HepG2 (cell line): ENCODE measurements at regions not wholly inside any gene's neighbourhood (a gene's known extent, or its start where the extent isn't known, plus 50 kb on each side); places are given as distances from the start of the nearest gene placed in this dataset.

Source experiments
- ATAC-seq: fragments of 200-7000 bp; cut with Tn5 transposase; 3 replicates; pipeline ENCODE4 v1.9.1; 2020; ENCODE audit warnings: mild to moderate bottlenecking, moderate library complexity
- BruUV-seq: library from RNA; stranded (reverse); fragments of 400-500 nt; replicated peaks from 2 replicates; lab custom pipeline; 2021; lab: Mats Ljungman, UMichigan
- CTCF ChIA-PET: fragments of 300-600 bp; formaldehyde crosslinking; extraction: SDS; loops from one replicate; lab custom pipeline; 2021; ENCODE audit warnings: low total read pairs, inconsistent platforms, low intra/inter-chr PET ratio; lab: Yijun Ruan, JAX
- POLR2A ChIA-PET: fragments of 350-600 bp; sonication (Branson Sonifier 250); formaldehyde crosslinking; loops from one replicate; lab custom pipeline; 2020; ENCODE audit warnings: antibody characterized with exemption, inconsistent platforms; lab: Yijun Ruan, JAX
- DNase-seq: peaks from one replicate; pipeline ENCODE4 v3.0.0-alpha.2; 2015; ENCODE audit warnings: low spot score
- FAIRE-seq: peaks from 3 replicates; lab custom pipeline; 2011; peaks lifted over from hg19 to GRCh38; lab: Jason Lieb, UNC
- H2AFZ ChIP-seq: one replicate; pipeline ENCODE4 v1.6.1; 2011; ENCODE audit warnings: low read length, inconsistent platforms
- H3K27ac ChIP-seq: fragments of 300-600 bp; 3 replicates; pipeline ENCODE4 v1.8.0; 2011; ENCODE audit warnings: mixed run types, mild to moderate bottlenecking, mixed read lengths, low read length, inconsistent platforms; ENCODE audit not compliant: insufficient read depth; ENCODE audit errors: extremely low read length
- H3K27me3 ChIP-seq, 2 experiments: fragments of 200-600 bp in 1 of 2; 2 replicates in 1 of 2; 3 replicates in 1 of 2; pipeline versions ENCODE4 v1.6.0 to v1.8.0; 2011; ENCODE audit warnings: low read length in 2 of 2, mild to moderate bottlenecking in 2 of 2, moderate library complexity in 2 of 2, inconsistent platforms in 1 of 2; ENCODE audit not compliant: insufficient read depth in 2 of 2, control insufficient read depth in 1 of 2
- H3K36me3 ChIP-seq, 2 experiments: fragments of 200-600 bp in 1 of 2; replicated peaks in 1 of 2; 2 replicates in 1 of 2; 3 replicates in 1 of 2; pipeline versions ENCODE4 v1.5.1 to v1.8.0; 2011; ENCODE audit warnings: low read length in 2 of 2, inconsistent platforms in 1 of 2; ENCODE audit not compliant: insufficient read depth in 2 of 2, control insufficient read depth in 1 of 2
- H3K4me1 ChIP-seq: 2 replicates; pipeline ENCODE4 v1.5.1; 2012; ENCODE audit warnings: low read length, inconsistent platforms; ENCODE audit not compliant: insufficient read depth
- H3K4me2 ChIP-seq: 2 replicates; pipeline ENCODE4 v1.6.0; 2011; ENCODE audit warnings: low read depth, low read length, inconsistent platforms
- H3K4me3 ChIP-seq, 3 experiments: fragments of 200-600 bp in 1 of 3; sonication (generic), shearing (Covaris generic) in 1 of 3; replicated peaks in 1 of 3; 2 replicates each; pipeline ENCODE4 v1.5.1; 2011 to 2016; ENCODE audit warnings: low read length in 3 of 3, inconsistent platforms in 2 of 3, low read depth in 2 of 3, mild to moderate bottlenecking in 2 of 3, control low read depth in 1 of 3, mixed read lengths in 1 of 3; ENCODE audit not compliant: insufficient read depth in 1 of 3
- H3K79me2 ChIP-seq: one replicate; pipeline ENCODE4 v1.6.1; 2011; ENCODE audit warnings: low read length, inconsistent platforms; ENCODE audit not compliant: insufficient read depth
- H3K9ac ChIP-seq: 2 replicates; pipeline ENCODE4 v1.6.0; 2011; ENCODE audit warnings: mild to moderate bottlenecking, low read depth, low read length, inconsistent platforms; ENCODE audit not compliant: insufficient read depth
- H3K9me3 ChIP-seq: 2 replicates; pipeline ENCODE4 v1.5.1; 2012; ENCODE audit warnings: mild to moderate bottlenecking, low read length
- H4K20me1 ChIP-seq: 2 replicates; pipeline ENCODE4 v1.6.0; 2011; ENCODE audit warnings: inconsistent platforms, mild to moderate bottlenecking, low read length, moderate library complexity; ENCODE audit not compliant: insufficient read depth
- FOXA3 ChIP-seq: IDR thresholded peaks from 2 replicates; pipeline ENCODE4 v1.6.1; 2016; ENCODE audit warnings: missing genetic modification reagents, missing compliant biosample characterization
- SMARCC2 ChIP-seq: fragments of 450-650 bp; IDR thresholded peaks from 2 replicates; pipeline ENCODE4 v1.6.1; 2017; ENCODE audit warnings: antibody characterized with exemption, mild to moderate bottlenecking
- ZBTB1 ChIP-seq: sonication (generic); formaldehyde crosslinking; IDR thresholded peaks from 2 replicates; pipeline ENCODE4 v1.4.0; 2020; ENCODE audit warnings: missing genetic modification reagents, borderline replicate concordance
- ZEB1 ChIP-seq: IDR thresholded peaks from 2 replicates; pipeline ENCODE4 v1.6.1; 2012; ENCODE audit warnings: mild to moderate bottlenecking, low read depth, inconsistent platforms; ENCODE audit not compliant: insufficient replicate concordance
- ZNF292 ChIP-seq: sonication (generic); formaldehyde crosslinking; IDR thresholded peaks from 2 replicates; pipeline ENCODE4 v1.8.1; 2022; ENCODE audit warnings: mild to moderate bottlenecking, low read depth, missing genetic modification reagents, borderline replicate concordance
- ZNF331 ChIP-seq: sonication (generic); formaldehyde crosslinking; IDR thresholded peaks from 2 replicates; pipeline ENCODE4 v1.4.0; 2020; ENCODE audit warnings: missing genetic modification reagents
- ZNF674 ChIP-seq: sonication (generic); formaldehyde crosslinking; IDR thresholded peaks from 2 replicates; pipeline ENCODE4 v1.5.0; 2020; ENCODE audit warnings: low read depth, mild to moderate bottlenecking, missing genetic modification reagents
- WGBS: methylation state at CpG from one replicate; pipeline ENCODE4 v1.1.6; 2017; ENCODE audit warnings: low lambda C conversion rate; 5-methylcytosine and 5-hydroxymethylcytosine counted together
- in situ Hi-C: cut with HindIII; loops from 2 replicates; pipeline ENCODE4 v1.10.0; 2017; ENCODE audit warnings: low pct_unique_long_range_greater_than_20kb; ENCODE audit not compliant: extremely low pct_ligation_motif_present
- intact Hi-C: fragments of 100-400 bp; cut with micrococcal nuclease; formaldehyde crosslinking; loops from one replicate; pipeline ENCODE4 v1.10.0; 2022; ENCODE audit not compliant: unreplicated experiment
- TF ChIP-seq, protein P1 (sequence below): sonication (generic); formaldehyde crosslinking; IDR thresholded peaks from 2 replicates; pipeline ENCODE4 v1.4.0; 2020; ENCODE audit warnings: missing genetic modification reagents, borderline replicate concordance
- TF ChIP-seq, protein P2 (sequence below): sonication (generic); formaldehyde crosslinking; IDR thresholded peaks from 2 replicates; pipeline ENCODE4 v1.4.0; 2020; ENCODE audit warnings: mild to moderate bottlenecking, low read depth, missing genetic modification reagents
- TF ChIP-seq, protein P3 (sequence below): sonication (generic); formaldehyde crosslinking; IDR thresholded peaks from 2 replicates; pipeline ENCODE4 v1.4.0; 2020; ENCODE audit warnings: missing genetic modification reagents

DNA sequence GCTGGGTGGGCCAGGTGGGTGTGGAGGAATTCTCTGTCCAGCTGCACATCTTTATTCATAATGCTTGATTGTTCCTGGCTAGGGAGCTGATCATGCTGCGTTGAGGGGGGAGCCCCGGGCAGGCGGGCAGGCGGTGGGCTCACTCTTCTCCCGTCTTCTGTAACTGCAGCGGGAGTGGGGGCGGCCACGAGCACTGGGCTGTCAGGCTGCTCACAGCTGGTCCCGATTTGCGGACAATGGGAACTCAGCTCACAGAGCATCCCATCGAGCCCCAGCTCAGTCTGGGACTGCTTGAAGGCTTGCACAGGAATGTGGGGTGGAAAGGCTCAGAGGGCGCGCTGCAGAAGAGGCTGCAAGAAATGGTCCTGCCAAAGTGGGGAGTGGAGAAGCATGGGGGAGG is 63.8 kb downstream of the EFNB1 start:
- in situ Hi-C loops (no loop called here), intact Hi-C loops (no loop called here)
- no peaks in the 10 kb centered on the region for H3K36me3 ChIP-seq
- ChIA-PET POLR2A (no interaction called here), CTCF (no interaction called here)
- H3K9me3 ChIP-seq: no peaks in the 10 kb centered on the region
- no peak overlapping the region for H3K4me3 ChIP-seq
- no peaks in the 10 kb centered on the region for H3K79me2 ChIP-seq
- H3K4me1 ChIP-seq: peaks cover 9% of the 10 kb centered on the region; the same call in 1 of the 2 replicates
- H3K27ac ChIP-seq: no peak overlapping the region
- ATAC-seq: no peak
- no peak for FAIRE-seq
- no peaks in the 10 kb centered on the region for H3K27me3 ChIP-seq
- no peak overlapping the region for H3K4me2 ChIP-seq
- no peaks in the 10 kb centered on the region for H4K20me1 ChIP-seq
- no peak overlapping the region for H2AFZ ChIP-seq
- 79% methylated on average over 3 of the region's 13 CpGs for WGBS
- H3K9ac ChIP-seq: no peak overlapping the region
- no peak for TF ChIP-seq ZNF331
- no peak for TF ChIP-seq ZNF292 (CRISPR knock-in tag)
- TF ChIP-seq, protein P1, sequence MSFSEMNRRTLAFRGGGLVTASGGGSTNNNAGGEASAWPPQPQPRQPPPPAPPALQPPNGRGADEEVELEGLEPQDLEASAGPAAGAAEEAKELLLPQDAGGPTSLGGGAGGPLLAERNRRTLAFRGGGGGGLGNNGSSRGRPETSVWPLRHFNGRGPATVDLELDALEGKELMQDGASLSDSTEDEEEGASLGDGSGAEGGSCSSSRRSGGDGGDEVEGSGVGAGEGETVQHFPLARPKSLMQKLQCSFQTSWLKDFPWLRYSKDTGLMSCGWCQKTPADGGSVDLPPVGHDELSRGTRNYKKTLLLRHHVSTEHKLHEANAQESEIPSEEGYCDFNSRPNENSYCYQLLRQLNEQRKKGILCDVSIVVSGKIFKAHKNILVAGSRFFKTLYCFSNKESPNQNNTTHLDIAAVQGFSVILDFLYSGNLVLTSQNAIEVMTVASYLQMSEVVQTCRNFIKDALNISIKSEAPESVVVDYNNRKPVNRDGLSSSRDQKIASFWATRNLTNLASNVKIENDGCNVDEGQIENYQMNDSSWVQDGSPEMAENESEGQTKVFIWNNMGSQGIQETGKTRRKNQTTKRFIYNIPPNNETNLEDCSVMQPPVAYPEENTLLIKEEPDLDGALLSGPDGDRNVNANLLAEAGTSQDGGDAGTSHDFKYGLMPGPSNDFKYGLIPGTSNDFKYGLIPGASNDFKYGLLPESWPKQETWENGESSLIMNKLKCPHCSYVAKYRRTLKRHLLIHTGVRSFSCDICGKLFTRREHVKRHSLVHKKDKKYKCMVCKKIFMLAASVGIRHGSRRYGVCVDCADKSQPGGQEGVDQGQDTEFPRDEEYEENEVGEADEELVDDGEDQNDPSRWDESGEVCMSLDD (CRISPR knock-in tag): no peak
- no peak for TF ChIP-seq ZBTB1 (CRISPR knock-in tag)
- TF ChIP-seq SMARCC2: no peak
- TF ChIP-seq ZNF674 (CRISPR knock-in tag): no peak
- TF ChIP-seq ZEB1: no peak
- no peak for TF ChIP-seq FOXA3
- TF ChIP-seq, protein P2, sequence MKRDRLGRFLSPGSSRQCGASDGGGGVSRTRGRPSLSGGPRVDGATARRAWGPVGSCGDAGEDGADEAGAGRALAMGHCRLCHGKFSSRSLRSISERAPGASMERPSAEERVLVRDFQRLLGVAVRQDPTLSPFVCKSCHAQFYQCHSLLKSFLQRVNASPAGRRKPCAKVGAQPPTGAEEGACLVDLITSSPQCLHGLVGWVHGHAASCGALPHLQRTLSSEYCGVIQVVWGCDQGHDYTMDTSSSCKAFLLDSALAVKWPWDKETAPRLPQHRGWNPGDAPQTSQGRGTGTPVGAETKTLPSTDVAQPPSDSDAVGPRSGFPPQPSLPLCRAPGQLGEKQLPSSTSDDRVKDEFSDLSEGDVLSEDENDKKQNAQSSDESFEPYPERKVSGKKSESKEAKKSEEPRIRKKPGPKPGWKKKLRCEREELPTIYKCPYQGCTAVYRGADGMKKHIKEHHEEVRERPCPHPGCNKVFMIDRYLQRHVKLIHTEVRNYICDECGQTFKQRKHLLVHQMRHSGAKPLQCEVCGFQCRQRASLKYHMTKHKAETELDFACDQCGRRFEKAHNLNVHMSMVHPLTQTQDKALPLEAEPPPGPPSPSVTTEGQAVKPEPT: no peak
- TF ChIP-seq, protein P3, sequence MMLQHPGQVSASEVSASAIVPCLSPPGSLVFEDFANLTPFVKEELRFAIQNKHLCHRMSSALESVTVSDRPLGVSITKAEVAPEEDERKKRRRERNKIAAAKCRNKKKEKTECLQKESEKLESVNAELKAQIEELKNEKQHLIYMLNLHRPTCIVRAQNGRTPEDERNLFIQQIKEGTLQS (CRISPR knock-in tag): no peak
- no TSS peak for BruUV-seq
- no peak for DNase-seq
